ENCODE measurements at regions not wholly inside any gene's neighbourhood (a gene's known extent, or its start where the extent isn't known, plus 50 kb on each side); places are given as distances from the start of the nearest gene placed in this dataset.

GRCh38 chr20:50425076-50425475 lies 85.1 kb upstream of the PTPN1 start:
- DNase-seq (no peak), ATAC-seq (no peak)
- Histone ChIP-seq H3K36me3 (ENCODE audit: low read depth, low read length) (no peaks in the 10 kb centered on the region; the same call in 1 of the 2 replicates), H4K20me1 (ENCODE audit: low read length) (no peaks in the 10 kb centered on the region), H3K27ac (ENCODE audit: low read length) (no peak overlapping the region), H3K4me1 (ENCODE audit: insufficient read depth, low read length) (peaks cover 37% of the 10 kb centered on the region), H3K9ac (ENCODE audit: low read length) (no peak overlapping the region), H3F3A (ENCODE audit: low read length, unreplicated experiment) (peaks cover 8% of the 10 kb centered on the region), H2AFZ (ENCODE audit: low read length) (no peak overlapping the region), H3K9me3 (ENCODE audit: low read length) (peaks cover 4% of the 10 kb centered on the region; the same call in 1 of the 2 replicates), H3K4me2 (ENCODE audit: low read length) (no peak overlapping the region), H3K79me2 (ENCODE audit: low read length) (no peaks in the 10 kb centered on the region), H3K27me3 (ENCODE audit: low read length) (no peaks in the 10 kb centered on the region), H3K9me2 (replicated peaks; ENCODE audit: low read length) (no peaks in the 10 kb centered on the region), H3K4me3 (ENCODE audit: low read length) (no peak overlapping the region)
- no TSS peak for BruUV-seq (replicated peaks)
- intact Hi-C loops (cut with micrococcal nuclease): no loop called here
- CTCF ChIA-PET: no interaction called here
- TF ChIP-seq EZH2phosphoT487 (IDR thresholded peaks at IDR 0.05; ENCODE audit: borderline replicate concordance, low read length) (no peak), CTCF (conservative IDR thresholded peaks at IDR 0.05; ENCODE audit: low read depth, low read length) (no peak), EZH2 (IDR thresholded peaks at IDR 0.05; ENCODE audit: low read length, unreplicated experiment) (no peak)
- POLR2A ChIA-PET (ENCODE audit: unreplicated experiment): no interaction called here

GRCh38 chr20:50426866-50427718 lies 83.1 kb upstream of the PTPN1 start:
- Histone ChIP-seq H3K4me2 (ENCODE audit: low read length) (no peak overlapping the region), H3K9ac (ENCODE audit: low read length) (no peak overlapping the region), H3K36me3 (ENCODE audit: low read depth, low read length) (no peaks in the 10 kb centered on the region), H3K9me2 (replicated peaks; ENCODE audit: low read length) (no peaks in the 10 kb centered on the region), H4K20me1 (ENCODE audit: low read length) (no peaks in the 10 kb centered on the region), H3F3A (ENCODE audit: low read length, unreplicated experiment) (peaks cover 8% of the 10 kb centered on the region), H3K4me3 (ENCODE audit: low read length) (no peak overlapping the region), H3K4me1 (ENCODE audit: insufficient read depth, low read length) (peaks cover 30% of the 10 kb centered on the region), H3K27ac (ENCODE audit: low read length) (no peak overlapping the region), H3K9me3 (ENCODE audit: low read length) (no peaks in the 10 kb centered on the region), H3K79me2 (ENCODE audit: low read length) (no peaks in the 10 kb centered on the region), H2AFZ (ENCODE audit: low read length) (no peak overlapping the region), H3K27me3 (ENCODE audit: low read length) (no peaks in the 10 kb centered on the region)
- no peak for TF ChIP-seq EZH2phosphoT487 (IDR thresholded peaks at IDR 0.05; ENCODE audit: borderline replicate concordance, low read length)
- no peak for TF ChIP-seq EZH2 (IDR thresholded peaks at IDR 0.05; ENCODE audit: low read length, unreplicated experiment)
- no peak for TF ChIP-seq CTCF (conservative IDR thresholded peaks at IDR 0.05; ENCODE audit: low read depth, low read length)
- BruUV-seq (replicated peaks): no TSS peak
- ATAC-seq: no peak
- intact Hi-C loops (cut with micrococcal nuclease): no loop called here
- CTCF ChIA-PET: no interaction called here
- DNase-seq: no peak
- POLR2A ChIA-PET (ENCODE audit: unreplicated experiment): interaction anchor here (0.7 kb wide), 1 partner anchor 24 kb away, joined by 12 read pairs; no protein-coding TSS in a partner anchor

GRCh38 chr20:50427719-50428083 lies 82.5 kb upstream of the PTPN1 start:
- no peaks in the 10 kb centered on the region for H3K79me2 ChIP-seq (ENCODE audit: low read length)
- ATAC-seq: no peak
- H3K9me2 ChIP-seq (replicated peaks; ENCODE audit: low read length): no peaks in the 10 kb centered on the region
- no peak overlapping the region for H3K27ac ChIP-seq (ENCODE audit: low read length)
- H3K36me3 ChIP-seq (ENCODE audit: low read depth, low read length): no peaks in the 10 kb centered on the region
- H3K9ac ChIP-seq (ENCODE audit: low read length): no peak overlapping the region
- CTCF ChIA-PET: no interaction called here
- intact Hi-C loops (cut with micrococcal nuclease): no loop called here
- peaks cover 24% of the 10 kb centered on the region for H3K4me1 ChIP-seq (ENCODE audit: insufficient read depth, low read length)
- no TSS peak for BruUV-seq (replicated peaks)
- no peak overlapping the region for H3K4me3 ChIP-seq (ENCODE audit: low read length)
- H3F3A ChIP-seq (ENCODE audit: low read length, unreplicated experiment): peaks cover 5% of the 10 kb centered on the region
- no peaks in the 10 kb centered on the region for H3K27me3 ChIP-seq (ENCODE audit: low read length)
- no peak for TF ChIP-seq CTCF (conservative IDR thresholded peaks at IDR 0.05; ENCODE audit: low read depth, low read length)
- TF ChIP-seq EZH2 (IDR thresholded peaks at IDR 0.05; ENCODE audit: low read length, unreplicated experiment): no peak
- no peak for TF ChIP-seq EZH2phosphoT487 (IDR thresholded peaks at IDR 0.05; ENCODE audit: borderline replicate concordance, low read length)
- H2AFZ ChIP-seq (ENCODE audit: low read length): no peak overlapping the region
- no peak for DNase-seq
- no peaks in the 10 kb centered on the region for H3K9me3 ChIP-seq (ENCODE audit: low read length)
- H4K20me1 ChIP-seq (ENCODE audit: low read length): no peaks in the 10 kb centered on the region
- H3K4me2 ChIP-seq (ENCODE audit: low read length): no peak overlapping the region
- POLR2A ChIA-PET (ENCODE audit: unreplicated experiment): no interaction called here
